HEK293 (cell line): ENCODE measurements at regions not wholly inside any gene's neighbourhood (a gene's known extent, or its start where the extent isn't known, plus 50 kb on each side); places are given as distances from the start of the nearest gene placed in this dataset.

Experiments
- CTCF ChIA-PET: fragments of 350-600 bp; formaldehyde crosslinking; extraction: SDS; loops from one replicate; lab custom pipeline; 2021; ENCODE audit warnings: antibody characterized with exemption; lab: Yijun Ruan, JAX
- POLR2A ChIA-PET: fragments of 300-600 bp; formaldehyde crosslinking; extraction: SDS; loops from one replicate; lab custom pipeline; 2020; ENCODE audit warnings: antibody characterized with exemption, inconsistent platforms; lab: Yijun Ruan, JAX
- H3K27ac ChIP-seq: fragments of 200-500 bp; sonication (Bioruptor generic); 2 replicates; pipeline ENCODE4 v1.5.1; 2014; ENCODE audit warnings: low read depth, low read length, control low read depth, inconsistent platforms; ENCODE audit errors: extremely low read depth
- H3K36me3 ChIP-seq, 2 experiments: fragments of 200-500 bp in 1 of 2; sonication (Bioruptor generic) in 1 of 2; 1 replicate in 1 of 2; 2 replicates in 1 of 2; pipeline ENCODE4 v1.5.1; 2014 to 2017; ENCODE audit warnings: inconsistent platforms in 2 of 2, low read length in 2 of 2; ENCODE audit not compliant: control insufficient read depth in 2 of 2, insufficient read depth in 1 of 2
- H3K4me1 ChIP-seq: fragments of 200-500 bp; sonication (Bioruptor generic); 2 replicates; pipeline ENCODE4 v1.5.1; 2014; ENCODE audit warnings: mild to moderate bottlenecking, low read length, inconsistent platforms; ENCODE audit not compliant: control insufficient read depth, insufficient read depth
- H3K4me3 ChIP-seq: 2 replicates; pipeline ENCODE4 v1.5.1; 2011; ENCODE audit warnings: low read depth, mild to moderate bottlenecking, control low read depth, low read length, moderate library complexity
- H3K9me3 ChIP-seq: fragments of 200-500 bp; sonication (Bioruptor generic); 2 replicates; pipeline ENCODE4 v1.5.1; 2014; ENCODE audit warnings: low read depth, low read length, inconsistent platforms; ENCODE audit not compliant: control insufficient read depth, insufficient read depth
- GLI4 ChIP-seq: fragments of 450-650 bp; formaldehyde crosslinking; IDR thresholded peaks from 2 replicates; pipeline ENCODE4 v1.5.1; 2016; ENCODE audit warnings: missing biosample characterization, missing genetic modification characterization
- HOXC10 ChIP-seq: sonication (generic); formaldehyde crosslinking; IDR thresholded peaks from 2 replicates; pipeline ENCODE4 v1.8.1; 2023; ENCODE audit warnings: mild to moderate bottlenecking, missing genetic modification reagents
- KLF1 ChIP-seq: fragments of 450-650 bp; formaldehyde crosslinking; IDR thresholded peaks from 2 replicates; pipeline ENCODE4 v1.5.1; 2016; ENCODE audit warnings: missing biosample characterization, missing genetic modification characterization
- ZBTB21 ChIP-seq: fragments of 450-650 bp; formaldehyde crosslinking; IDR thresholded peaks from 2 replicates; pipeline ENCODE4 v1.5.1; 2017; ENCODE audit warnings: missing biosample characterization, missing genetic modification characterization
- ZFP69B ChIP-seq: fragments of 450-650 bp; formaldehyde crosslinking; IDR thresholded peaks from 2 replicates; pipeline ENCODE4 v1.5.1; 2016; ENCODE audit warnings: missing biosample characterization, missing genetic modification characterization
- ZNF146 ChIP-seq: fragments of 450-650 bp; formaldehyde crosslinking; IDR thresholded peaks from 2 replicates; pipeline ENCODE4 v1.5.1; 2016; ENCODE audit warnings: missing biosample characterization, missing genetic modification characterization
- ZNF184 ChIP-seq: fragments of 450-650 bp; IDR thresholded peaks from 2 replicates; pipeline ENCODE4 v1.5.1; 2018; ENCODE audit warnings: missing biosample characterization, mild to moderate bottlenecking, missing genetic modification characterization
- ZNF19 ChIP-seq: fragments of 450-650 bp; formaldehyde crosslinking; IDR thresholded peaks from 2 replicates; pipeline ENCODE4; 2016; ENCODE audit warnings: missing biosample characterization, missing genetic modification characterization, low read depth
- ZNF202 ChIP-seq: fragments of 450-650 bp; formaldehyde crosslinking; IDR thresholded peaks from 2 replicates; pipeline ENCODE4 v1.5.1; 2016; ENCODE audit warnings: missing biosample characterization, missing genetic modification characterization, borderline replicate concordance
- ZNF24 ChIP-seq: fragments of 450-650 bp; formaldehyde crosslinking; IDR thresholded peaks from 2 replicates; pipeline ENCODE4 v1.5.1; 2016; ENCODE audit warnings: missing biosample characterization, missing genetic modification characterization
- ZNF248 ChIP-seq: fragments of 450-650 bp; formaldehyde crosslinking; IDR thresholded peaks from 2 replicates; pipeline ENCODE4 v1.5.1; 2017; ENCODE audit warnings: missing biosample characterization, missing genetic modification characterization
- ZNF266 ChIP-seq: fragments of 450-650 bp; formaldehyde crosslinking; IDR thresholded peaks from 2 replicates; pipeline ENCODE4 v1.5.1; 2016; ENCODE audit warnings: missing biosample characterization, missing genetic modification characterization, low read depth
- ZNF530 ChIP-seq: fragments of 450-650 bp; formaldehyde crosslinking; IDR thresholded peaks from 2 replicates; pipeline ENCODE4 v1.5.1; 2016; ENCODE audit warnings: low read depth, missing biosample characterization, missing genetic modification characterization
- ZNF555 ChIP-seq: fragments of 450-650 bp; formaldehyde crosslinking; conservative IDR thresholded peaks from 2 replicates; pipeline ENCODE4 v1.5.1; 2017; ENCODE audit warnings: missing biosample characterization, mild to moderate bottlenecking, missing genetic modification characterization, inconsistent platforms
- ZNF560 ChIP-seq: fragments of 450-650 bp; formaldehyde crosslinking; IDR thresholded peaks from 2 replicates; pipeline ENCODE4 v1.5.1; 2017; ENCODE audit warnings: missing biosample characterization, missing genetic modification characterization, borderline replicate concordance
- ZNF585B ChIP-seq: fragments of 450-650 bp; formaldehyde crosslinking; IDR thresholded peaks from 2 replicates; pipeline ENCODE4 v1.5.1; 2016; ENCODE audit warnings: missing biosample characterization, missing genetic modification characterization
- TF ChIP-seq, protein P1 (sequence below): sonication (generic); formaldehyde crosslinking; IDR thresholded peaks from 2 replicates; pipeline ENCODE4 v1.8.1; 2022; ENCODE audit warnings: mild to moderate bottlenecking, moderate library complexity, missing genetic modification reagents
- TF ChIP-seq, protein P2 (sequence below): fragments of 450-650 bp; formaldehyde crosslinking; IDR thresholded peaks from 2 replicates; pipeline ENCODE4 v1.5.1; 2016; ENCODE audit warnings: missing biosample characterization, missing genetic modification characterization
- TF ChIP-seq, protein P3 (sequence below): fragments of 450-650 bp; formaldehyde crosslinking; IDR thresholded peaks from 2 replicates; pipeline ENCODE4 v1.5.1; 2017; ENCODE audit warnings: missing biosample characterization, missing genetic modification characterization
- TF ChIP-seq, protein P4 (sequence below): fragments of 450-650 bp; formaldehyde crosslinking; IDR thresholded peaks from 2 replicates; pipeline ENCODE4 v1.5.1; 2016; ENCODE audit warnings: missing biosample characterization, missing genetic modification characterization, low read depth
- TF ChIP-seq, protein P5 (sequence below): fragments of 450-650 bp; formaldehyde crosslinking; IDR thresholded peaks from 2 replicates; pipeline ENCODE4 v1.5.1; 2017; ENCODE audit warnings: missing biosample characterization, mild to moderate bottlenecking, missing genetic modification characterization, moderate library complexity

DNA sequence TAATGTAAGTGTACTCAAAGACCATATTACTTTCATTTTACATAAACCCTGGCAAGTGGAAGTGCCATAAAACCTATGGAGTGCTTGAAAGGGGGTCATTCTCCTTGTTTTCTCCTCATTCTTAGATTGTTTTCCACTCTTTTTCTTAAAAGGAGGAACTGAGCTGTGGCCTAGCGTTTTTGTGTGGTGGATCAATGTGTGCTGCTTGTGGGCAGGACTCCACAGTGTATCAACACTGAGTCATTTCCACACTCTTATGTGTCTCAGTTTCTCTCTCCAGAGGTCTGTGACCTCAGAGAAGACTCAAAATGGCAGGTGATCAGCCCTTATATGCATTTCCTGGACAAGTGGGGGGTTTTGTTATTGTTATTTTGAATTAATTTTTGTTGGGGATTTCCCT is 516.1 kb upstream of the CDH10 start:
- Histone ChIP-seq H3K36me3 (no peaks in the 10 kb centered on the region), H3K9me3 (no peaks in the 10 kb centered on the region), H3K27ac (no peak overlapping the region), H3K4me1 (no peaks in the 10 kb centered on the region), H3K4me3 (no peak overlapping the region)
- CTCF ChIA-PET: no interaction called here
- TF ChIP-seq ZNF24 (tag by site-specific recombination): no peak
- TF ChIP-seq ZNF555 (tag by site-specific recombination): no peak
- TF ChIP-seq ZNF560 (tag by site-specific recombination): no peak
- TF ChIP-seq KLF1: no peak
- TF ChIP-seq, protein P1, sequence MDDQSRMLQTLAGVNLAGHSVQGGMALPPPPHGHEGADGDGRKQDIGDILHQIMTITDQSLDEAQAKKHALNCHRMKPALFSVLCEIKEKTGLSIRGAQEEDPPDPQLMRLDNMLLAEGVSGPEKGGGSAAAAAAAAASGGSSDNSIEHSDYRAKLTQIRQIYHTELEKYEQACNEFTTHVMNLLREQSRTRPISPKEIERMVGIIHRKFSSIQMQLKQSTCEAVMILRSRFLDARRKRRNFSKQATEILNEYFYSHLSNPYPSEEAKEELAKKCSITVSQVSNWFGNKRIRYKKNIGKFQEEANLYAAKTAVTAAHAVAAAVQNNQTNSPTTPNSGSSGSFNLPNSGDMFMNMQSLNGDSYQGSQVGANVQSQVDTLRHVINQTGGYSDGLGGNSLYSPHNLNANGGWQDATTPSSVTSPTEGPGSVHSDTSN: no peak
- no peak for TF ChIP-seq HOXC10 (CRISPR knock-in tag)
- no peak for TF ChIP-seq ZNF202 (tag by site-specific recombination)
- TF ChIP-seq ZNF248 (tag by site-specific recombination): no peak
- no peak for TF ChIP-seq ZNF146
- TF ChIP-seq, protein P2, sequence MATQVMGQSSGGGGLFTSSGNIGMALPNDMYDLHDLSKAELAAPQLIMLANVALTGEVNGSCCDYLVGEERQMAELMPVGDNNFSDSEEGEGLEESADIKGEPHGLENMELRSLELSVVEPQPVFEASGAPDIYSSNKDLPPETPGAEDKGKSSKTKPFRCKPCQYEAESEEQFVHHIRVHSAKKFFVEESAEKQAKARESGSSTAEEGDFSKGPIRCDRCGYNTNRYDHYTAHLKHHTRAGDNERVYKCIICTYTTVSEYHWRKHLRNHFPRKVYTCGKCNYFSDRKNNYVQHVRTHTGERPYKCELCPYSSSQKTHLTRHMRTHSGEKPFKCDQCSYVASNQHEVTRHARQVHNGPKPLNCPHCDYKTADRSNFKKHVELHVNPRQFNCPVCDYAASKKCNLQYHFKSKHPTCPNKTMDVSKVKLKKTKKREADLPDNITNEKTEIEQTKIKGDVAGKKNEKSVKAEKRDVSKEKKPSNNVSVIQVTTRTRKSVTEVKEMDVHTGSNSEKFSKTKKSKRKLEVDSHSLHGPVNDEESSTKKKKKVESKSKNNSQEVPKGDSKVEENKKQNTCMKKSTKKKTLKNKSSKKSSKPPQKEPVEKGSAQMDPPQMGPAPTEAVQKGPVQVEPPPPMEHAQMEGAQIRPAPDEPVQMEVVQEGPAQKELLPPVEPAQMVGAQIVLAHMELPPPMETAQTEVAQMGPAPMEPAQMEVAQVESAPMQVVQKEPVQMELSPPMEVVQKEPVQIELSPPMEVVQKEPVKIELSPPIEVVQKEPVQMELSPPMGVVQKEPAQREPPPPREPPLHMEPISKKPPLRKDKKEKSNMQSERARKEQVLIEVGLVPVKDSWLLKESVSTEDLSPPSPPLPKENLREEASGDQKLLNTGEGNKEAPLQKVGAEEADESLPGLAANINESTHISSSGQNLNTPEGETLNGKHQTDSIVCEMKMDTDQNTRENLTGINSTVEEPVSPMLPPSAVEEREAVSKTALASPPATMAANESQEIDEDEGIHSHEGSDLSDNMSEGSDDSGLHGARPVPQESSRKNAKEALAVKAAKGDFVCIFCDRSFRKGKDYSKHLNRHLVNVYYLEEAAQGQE: no peak
- TF ChIP-seq ZNF530: no peak
- TF ChIP-seq ZFP69B (tag by site-specific recombination): no peak
- no peak for TF ChIP-seq ZNF19 (tag by site-specific recombination)
- TF ChIP-seq, all 188 proteins: peak for 0
- POLR2A ChIA-PET: no interaction called here

DNA sequence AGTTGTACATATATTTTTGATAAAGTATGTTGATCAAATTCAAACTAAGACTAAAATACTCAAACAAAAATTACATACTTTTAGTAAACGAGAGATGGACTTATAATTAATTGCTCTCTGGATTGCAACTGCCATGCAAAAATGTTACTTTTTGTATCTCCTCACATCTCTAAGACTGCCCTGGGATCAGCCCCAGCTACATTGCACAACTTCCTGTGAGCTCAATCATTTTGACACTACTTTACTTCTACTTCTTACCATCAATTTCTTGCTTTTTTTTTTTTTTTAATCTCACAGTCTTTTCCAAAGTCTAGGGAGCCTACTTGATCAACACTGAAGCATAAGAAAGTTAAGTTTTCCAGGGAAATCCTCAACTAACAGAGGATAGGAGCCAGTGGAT is 506.0 kb upstream of the CDH10 start:
- POLR2A ChIA-PET: no interaction called here
- H3K4me1 ChIP-seq: no peaks in the 10 kb centered on the region
- H3K27ac ChIP-seq: no peak overlapping the region
- TF ChIP-seq ZBTB21 (tag by site-specific recombination) (no peak), GLI4 (tag by site-specific recombination) (no peak), ZNF184 (tag by site-specific recombination) (no peak), ZNF266 (tag by site-specific recombination) (no peak), ZNF585B (tag by site-specific recombination) (no peak)
- TF ChIP-seq, protein P3, sequence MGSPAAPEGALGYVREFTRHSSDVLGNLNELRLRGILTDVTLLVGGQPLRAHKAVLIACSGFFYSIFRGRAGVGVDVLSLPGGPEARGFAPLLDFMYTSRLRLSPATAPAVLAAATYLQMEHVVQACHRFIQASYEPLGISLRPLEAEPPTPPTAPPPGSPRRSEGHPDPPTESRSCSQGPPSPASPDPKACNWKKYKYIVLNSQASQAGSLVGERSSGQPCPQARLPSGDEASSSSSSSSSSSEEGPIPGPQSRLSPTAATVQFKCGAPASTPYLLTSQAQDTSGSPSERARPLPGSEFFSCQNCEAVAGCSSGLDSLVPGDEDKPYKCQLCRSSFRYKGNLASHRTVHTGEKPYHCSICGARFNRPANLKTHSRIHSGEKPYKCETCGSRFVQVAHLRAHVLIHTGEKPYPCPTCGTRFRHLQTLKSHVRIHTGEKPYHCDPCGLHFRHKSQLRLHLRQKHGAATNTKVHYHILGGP: no peak
- TF ChIP-seq, protein P4, sequence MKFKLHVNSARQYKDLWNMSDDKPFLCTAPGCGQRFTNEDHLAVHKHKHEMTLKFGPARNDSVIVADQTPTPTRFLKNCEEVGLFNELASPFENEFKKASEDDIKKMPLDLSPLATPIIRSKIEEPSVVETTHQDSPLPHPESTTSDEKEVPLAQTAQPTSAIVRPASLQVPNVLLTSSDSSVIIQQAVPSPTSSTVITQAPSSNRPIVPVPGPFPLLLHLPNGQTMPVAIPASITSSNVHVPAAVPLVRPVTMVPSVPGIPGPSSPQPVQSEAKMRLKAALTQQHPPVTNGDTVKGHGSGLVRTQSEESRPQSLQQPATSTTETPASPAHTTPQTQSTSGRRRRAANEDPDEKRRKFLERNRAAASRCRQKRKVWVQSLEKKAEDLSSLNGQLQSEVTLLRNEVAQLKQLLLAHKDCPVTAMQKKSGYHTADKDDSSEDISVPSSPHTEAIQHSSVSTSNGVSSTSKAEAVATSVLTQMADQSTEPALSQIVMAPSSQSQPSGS (tag by site-specific recombination): no peak
- TF ChIP-seq, protein P5, sequence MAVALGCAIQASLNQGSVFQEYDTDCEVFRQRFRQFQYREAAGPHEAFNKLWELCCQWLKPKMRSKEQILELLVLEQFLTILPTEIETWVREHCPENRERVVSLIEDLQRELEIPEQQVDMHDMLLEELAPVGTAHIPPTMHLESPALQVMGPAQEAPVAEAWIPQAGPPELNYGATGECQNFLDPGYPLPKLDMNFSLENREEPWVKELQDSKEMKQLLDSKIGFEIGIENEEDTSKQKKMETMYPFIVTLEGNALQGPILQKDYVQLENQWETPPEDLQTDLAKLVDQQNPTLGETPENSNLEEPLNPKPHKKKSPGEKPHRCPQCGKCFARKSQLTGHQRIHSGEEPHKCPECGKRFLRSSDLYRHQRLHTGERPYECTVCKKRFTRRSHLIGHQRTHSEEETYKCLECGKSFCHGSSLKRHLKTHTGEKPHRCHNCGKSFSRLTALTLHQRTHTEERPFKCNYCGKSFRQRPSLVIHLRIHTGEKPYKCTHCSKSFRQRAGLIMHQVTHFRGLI (tag by site-specific recombination): no peak
- H3K36me3 ChIP-seq: no peaks in the 10 kb centered on the region
- CTCF ChIA-PET: interaction anchor here (0.6 kb wide), 2 partner anchors 31 to 208 kb away, joined by 3 read pairs; no protein-coding TSS in a partner anchor
- no peak overlapping the region for H3K4me3 ChIP-seq
- no peaks in the 10 kb centered on the region for H3K9me3 ChIP-seq
